HFFc6 (cell line): ENCODE measurements at regions not wholly inside any gene's neighbourhood (a gene's known extent, or its start where the extent isn't known, plus 50 kb on each side); places are given as distances from the start of the nearest gene placed in this dataset.

Experiments
- DNase-seq: peaks from one replicate; pipeline ENCODE4 v3.0.0-alpha.2; 2018
- H3K27ac Mint-ChIP-seq: 2 replicates; pipeline ENCODE4 v1.8.0; 2020; ENCODE audit warnings: mild to moderate bottlenecking, mixed read lengths
- H3K27me3 Mint-ChIP-seq: 2 replicates; pipeline ENCODE4 v1.8.0; 2021; ENCODE audit warnings: mild to moderate bottlenecking, moderate library complexity, mixed read lengths; ENCODE audit not compliant: insufficient read depth
- H3K36me3 Mint-ChIP-seq: 2 replicates; pipeline ENCODE4 v1.8.0; 2021; ENCODE audit warnings: low read depth, mixed read lengths
- H3K4me1 Mint-ChIP-seq: 2 replicates; pipeline ENCODE4 v1.8.0; 2020; ENCODE audit warnings: low read depth, mixed read lengths
- H3K4me3 Mint-ChIP-seq: 2 replicates; pipeline ENCODE4 v1.8.0; 2020; ENCODE audit warnings: mild to moderate bottlenecking, moderate library complexity, mixed read lengths
- H3K9me3 Mint-ChIP-seq: 2 replicates; pipeline ENCODE4 v1.8.0; 2020; ENCODE audit warnings: mild to moderate bottlenecking, mixed read lengths
- CTCF ChIP-seq: fragments of 200-600 bp; sonication (generic); IDR thresholded peaks from 2 replicates; pipeline ENCODE4 v1.5.0; 2021; ENCODE audit warnings: antibody characterized with exemption, mild to moderate bottlenecking

- no peak for DNase-seq
- peak; percentile 13; the same call in 1 of the 2 replicates for TF ChIP-seq CTCF
- H3K4me3 Mint-ChIP-seq, result no peak overlapping the region
Observed at GRCh38 chr19:28727480-28728159, 485.3 kb downstream of the UQCRFS1 start.

GRCh38 chr19:28726533-28727479 lies 486.1 kb downstream of the UQCRFS1 start:
- DNase-seq, result no peak
- no peaks in the 10 kb centered on the region for H3K36me3 Mint-ChIP-seq
- H3K9me3 Mint-ChIP-seq, result no peaks in the 10 kb centered on the region
- no peak for TF ChIP-seq CTCF
- no peak overlapping the region for H3K27ac Mint-ChIP-seq
- peaks cover 13% of the 10 kb centered on the region for H3K27me3 Mint-ChIP-seq
- no peaks in the 10 kb centered on the region for H3K4me1 Mint-ChIP-seq
- H3K4me3 Mint-ChIP-seq, result no peak overlapping the region

More at GRCh38 chr19:28727480-28728159, 485.3 kb downstream of the UQCRFS1 start:
- no peaks in the 10 kb centered on the region for H3K9me3 Mint-ChIP-seq
- H3K27ac Mint-ChIP-seq, result no peak overlapping the region
- no peaks in the 10 kb centered on the region for H3K36me3 Mint-ChIP-seq
- H3K27me3 Mint-ChIP-seq, result peaks cover 13% of the 10 kb centered on the region
- H3K4me1 Mint-ChIP-seq, result no peaks in the 10 kb centered on the region

GRCh38 chr19:28718909-28719308 lies 494.0 kb downstream of the UQCRFS1 start:
- no peak overlapping the region for H3K27ac Mint-ChIP-seq
- no peaks in the 10 kb centered on the region for H3K36me3 Mint-ChIP-seq
- H3K4me3 Mint-ChIP-seq, result no peak overlapping the region
- H3K4me1 Mint-ChIP-seq, result no peaks in the 10 kb centered on the region
- DNase-seq, result no peak
- no peaks in the 10 kb centered on the region for H3K9me3 Mint-ChIP-seq
- peaks cover 5% of the 10 kb centered on the region for H3K27me3 Mint-ChIP-seq
- TF ChIP-seq CTCF, result no peak

- Mint-ChIP-seq H3K4me1 (no peaks in the 10 kb centered on the region), H3K4me3 (no peak overlapping the region), H3K9me3 (no peaks in the 10 kb centered on the region), H3K27me3 (no peaks in the 10 kb centered on the region; the same call in 1 of the 2 replicates), H3K36me3 (no peaks in the 10 kb centered on the region), H3K27ac (no peak overlapping the region)
- TF ChIP-seq CTCF, result no peak
- DNase-seq, result no peak
Observed at GRCh38 chr19:28715157-28715556, 497.8 kb downstream of the UQCRFS1 start.

GRCh38 chr19:28711411-28711810 lies 501.5 kb downstream of the UQCRFS1 start:
- Mint-ChIP-seq H3K27me3 (no peaks in the 10 kb centered on the region; the same call in 1 of the 2 replicates), H3K27ac (no peak overlapping the region), H3K9me3 (no peaks in the 10 kb centered on the region), H3K4me3 (no peak overlapping the region), H3K4me1 (0 out of 2 replicates have a peak, but pooled peaks cover 4% of the 10 kb centered on the region), H3K36me3 (no peaks in the 10 kb centered on the region)
- DNase-seq, result no peak
- TF ChIP-seq CTCF, result no peak
